ENCODE measurements at regions not wholly inside any gene's neighbourhood (a gene's known extent, or its start where the extent isn't known, plus 50 kb on each side); places are given as distances from the start of the nearest gene placed in this dataset.
"Not testable (repeated sequence)": the region's sequence is repeated elsewhere in the genome, so short reads cannot be mapped to it uniquely, and the experiment has no call there.

DNA sequence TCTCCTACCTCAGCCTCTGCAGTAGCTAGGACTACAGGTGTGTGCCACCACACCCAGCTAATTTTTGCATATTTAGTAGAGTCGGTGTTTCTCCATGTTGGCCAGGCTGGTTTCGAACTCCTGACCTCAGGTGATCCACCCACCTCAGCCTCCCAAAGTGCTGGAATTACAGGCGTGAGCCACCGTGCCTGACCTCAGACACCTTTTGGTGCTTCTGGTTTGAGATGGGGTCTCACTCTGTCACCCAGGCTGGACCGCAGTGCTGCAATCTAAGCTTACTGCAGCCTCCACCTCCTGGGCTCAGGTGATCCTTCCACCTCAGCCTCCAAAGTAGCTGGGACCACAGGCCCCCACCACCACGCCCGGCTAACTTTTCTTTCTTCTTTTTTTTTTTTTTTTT lies 144.6 kb downstream of the OR4M2 start:
- H3K27ac Mint-ChIP-seq; DNase-seq; H3K9me3 Mint-ChIP-seq; H3K4me3 Mint-ChIP-seq; H3K36me3 Mint-ChIP-seq (ENCODE audit: low read depth): not testable (repeated sequence)
- Mint-ChIP-seq H3K4me1 (peaks cover 36% of the 10 kb centered on the region), H3K27me3 (peaks cover 12% of the 10 kb centered on the region)
- ChIA-PET POLR2A (interaction anchor here (0.6 kb wide), 1 partner anchor 53 kb away, joined by 7 read pairs; no protein-coding TSS in a partner anchor), CTCF (interaction anchor here (0.7 to 1.7 kb wide), 4 partner anchors 1865 to 1869 kb away, joined by 3 to 6 read pairs (median 4); no protein-coding TSS in a partner anchor)

DNA sequence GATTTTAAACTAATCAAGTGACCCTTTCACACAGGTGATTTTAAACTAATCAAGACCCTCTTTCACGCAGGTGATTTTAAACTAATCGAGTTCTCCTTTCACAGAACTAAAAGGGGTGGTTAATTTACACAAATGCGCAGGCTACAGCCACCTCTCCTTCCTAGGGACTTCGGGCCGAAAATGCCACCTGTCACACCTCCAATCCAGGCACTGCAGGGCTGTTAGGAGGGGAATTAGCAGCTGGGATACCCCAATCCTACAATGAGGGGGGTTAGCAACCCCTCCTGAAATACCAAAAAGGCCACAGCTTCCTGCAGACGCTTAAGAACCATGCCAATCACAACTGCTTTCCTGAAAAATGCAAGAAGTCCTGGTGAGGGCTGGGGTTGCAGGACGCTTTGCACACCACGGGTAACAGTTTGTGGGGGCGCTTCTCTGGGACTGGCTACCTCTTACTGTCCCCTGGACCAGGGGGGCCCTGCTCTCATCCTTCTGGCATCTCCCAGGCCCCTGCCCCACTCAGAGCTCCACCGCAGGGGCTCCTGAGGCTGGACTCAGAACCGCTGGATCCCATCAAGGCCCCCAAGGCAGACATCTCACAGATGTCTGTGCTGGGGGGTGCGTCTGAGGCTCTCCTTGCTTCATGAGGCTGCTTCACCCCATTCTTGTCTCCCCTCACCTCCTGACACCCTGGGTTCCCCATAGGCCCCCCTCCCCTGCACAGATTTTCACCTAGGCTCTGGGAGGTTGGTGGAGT lies 145.9 kb downstream of the OR4M2 start:
- no peak overlapping the region for H3K27ac Mint-ChIP-seq

DNA sequence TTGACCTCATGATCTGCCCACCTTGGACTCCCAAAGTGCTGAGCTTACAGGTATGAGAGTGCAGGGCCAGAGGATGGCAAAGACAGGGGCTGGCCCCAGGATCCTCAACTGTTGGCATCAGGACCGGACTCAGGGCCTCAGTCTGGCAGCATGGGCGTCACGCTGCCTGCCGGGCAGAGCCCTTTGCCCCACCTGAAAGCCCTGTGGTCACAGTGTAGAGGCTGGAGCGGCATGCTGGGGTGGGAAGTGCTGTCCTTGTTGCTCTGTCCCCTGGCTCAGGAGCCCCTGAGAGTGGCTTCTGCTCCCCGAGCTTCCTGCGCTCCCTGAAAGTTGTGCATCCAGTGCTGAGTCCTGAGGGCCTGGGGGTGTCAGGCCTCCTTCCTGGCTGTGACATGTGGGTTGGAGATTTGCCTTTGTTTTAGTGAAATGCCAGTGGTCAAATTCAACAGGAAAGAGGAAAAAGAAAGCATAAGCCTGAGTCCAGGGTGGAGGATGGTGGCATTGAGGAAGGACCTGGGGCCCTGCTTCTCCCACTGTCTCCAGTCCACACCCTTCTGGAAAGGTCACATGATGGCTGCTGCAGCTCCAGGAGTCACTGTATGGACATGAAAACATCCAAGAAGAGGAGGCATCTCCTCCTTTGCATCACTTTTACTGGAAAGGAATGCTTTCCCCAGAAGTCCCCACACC lies 147.2 kb downstream of the OR4M2 start:
- no peaks in the 10 kb centered on the region for H3K9me3 Mint-ChIP-seq
- CTCF ChIA-PET = no interaction called here
- POLR2A ChIA-PET = no interaction called here
- no peak overlapping the region for H3K4me3 Mint-ChIP-seq
- DNase-seq = no peak
- H3K27ac Mint-ChIP-seq = peak overlapping the region; percentile 6
- H3K4me1 Mint-ChIP-seq = peaks cover 18% of the 10 kb centered on the region
- peaks cover 21% of the 10 kb centered on the region for H3K27me3 Mint-ChIP-seq
- H3K36me3 Mint-ChIP-seq (ENCODE audit: low read depth) = no peaks in the 10 kb centered on the region

More for the DNA sequence above, 145.9 kb downstream of the OR4M2 start:
- Mint-ChIP-seq H3K36me3 (ENCODE audit: low read depth) (no peaks in the 10 kb centered on the region), H3K4me1 (peaks cover 31% of the 10 kb centered on the region), H3K27me3 (peaks cover 13% of the 10 kb centered on the region), H3K4me3 (no peak overlapping the region), H3K9me3 (no peaks in the 10 kb centered on the region)
- DNase-seq = no peak
- CTCF ChIA-PET = no interaction called here
- POLR2A ChIA-PET = no interaction called here

DNA sequence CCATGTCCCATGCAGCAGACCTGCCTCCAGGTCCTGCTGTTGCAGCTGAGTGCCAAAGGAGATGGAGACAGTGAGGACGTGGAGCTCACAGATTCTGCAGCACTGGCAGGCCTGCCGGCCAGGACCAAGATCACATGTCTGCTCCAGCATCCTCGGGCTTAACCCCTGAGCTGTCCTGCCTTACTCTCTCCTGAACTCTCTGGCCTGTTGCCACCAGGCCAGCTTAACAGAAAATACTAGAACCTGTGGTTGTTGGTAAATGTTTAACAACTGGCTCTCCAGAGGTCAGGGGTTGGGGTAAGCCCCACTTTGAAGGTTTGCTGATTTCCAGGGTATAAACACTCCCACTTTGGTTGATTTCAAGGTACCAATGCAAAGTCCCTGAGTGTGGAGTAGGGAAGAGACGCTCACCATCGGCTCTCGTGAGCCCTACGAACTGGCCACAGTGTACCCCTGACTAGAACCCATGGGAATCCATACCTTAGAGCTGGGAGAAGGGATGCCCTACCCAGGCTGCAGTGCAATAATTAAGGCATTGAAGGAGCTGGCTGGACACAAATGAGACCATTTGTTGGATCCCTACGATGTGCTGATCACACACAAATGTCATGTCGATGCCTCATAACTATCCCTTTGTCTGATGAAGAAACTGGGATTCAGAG lies 147.9 kb downstream of the OR4M2 start:
- no peaks in the 10 kb centered on the region for H3K9me3 Mint-ChIP-seq
- no peak overlapping the region for H3K27ac Mint-ChIP-seq
- no peak for DNase-seq
- POLR2A ChIA-PET = no interaction called here
- CTCF ChIA-PET = no interaction called here
- peaks cover 23% of the 10 kb centered on the region for H3K27me3 Mint-ChIP-seq
- H3K4me1 Mint-ChIP-seq = peaks cover 11% of the 10 kb centered on the region
- no peak overlapping the region for H3K4me3 Mint-ChIP-seq
- no peaks in the 10 kb centered on the region for H3K36me3 Mint-ChIP-seq (ENCODE audit: low read depth)

DNA sequence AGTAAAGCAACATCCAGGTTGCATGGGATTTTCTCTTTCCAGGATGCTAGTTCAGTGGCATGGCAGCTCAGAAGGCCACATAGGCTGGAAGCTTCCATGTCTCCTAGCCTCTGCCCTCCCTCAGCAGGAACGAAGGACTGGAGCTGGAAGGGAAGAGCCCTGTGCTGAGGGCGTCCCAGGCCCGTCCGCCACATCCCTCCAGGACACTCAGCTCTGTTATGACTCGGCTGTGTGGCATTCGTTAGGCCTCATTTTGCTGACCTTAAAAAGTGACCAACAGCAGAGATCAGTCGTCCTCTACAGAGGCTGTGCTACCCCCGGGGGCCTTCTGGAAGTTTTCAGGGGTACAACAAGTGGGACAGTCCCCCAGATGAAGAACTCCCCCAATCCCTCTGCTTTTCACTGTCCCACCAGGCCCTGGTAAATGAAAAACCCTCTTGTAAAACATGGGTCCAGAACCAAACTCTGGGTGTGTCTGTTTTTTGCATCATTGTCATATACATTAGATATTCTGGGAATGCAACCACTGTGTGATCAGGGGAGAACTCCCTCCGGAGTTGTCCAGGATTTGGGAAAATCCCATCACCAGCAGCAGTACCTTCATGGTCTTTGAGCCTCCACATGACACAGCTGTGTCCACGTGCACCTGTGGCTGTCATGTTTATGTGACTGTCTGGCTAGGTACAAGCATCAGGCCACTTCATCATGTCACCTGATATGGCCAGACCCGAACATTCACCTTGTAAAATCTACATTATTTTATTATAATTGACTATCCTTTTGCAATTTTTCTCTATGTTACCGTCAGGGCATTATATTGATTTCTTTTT lies 149.9 kb downstream of the OR4M2 start:
- DNase-seq = no peak
- Mint-ChIP-seq H3K27ac (no peak overlapping the region), H3K9me3 (peaks cover 2% of the 10 kb centered on the region), H3K27me3 (peaks cover 17% of the 10 kb centered on the region), H3K36me3 (ENCODE audit: low read depth) (no peaks in the 10 kb centered on the region), H3K4me1 (no peaks in the 10 kb centered on the region), H3K4me3 (no peak overlapping the region)
- ChIA-PET CTCF (no interaction called here), POLR2A (no interaction called here)

DNA sequence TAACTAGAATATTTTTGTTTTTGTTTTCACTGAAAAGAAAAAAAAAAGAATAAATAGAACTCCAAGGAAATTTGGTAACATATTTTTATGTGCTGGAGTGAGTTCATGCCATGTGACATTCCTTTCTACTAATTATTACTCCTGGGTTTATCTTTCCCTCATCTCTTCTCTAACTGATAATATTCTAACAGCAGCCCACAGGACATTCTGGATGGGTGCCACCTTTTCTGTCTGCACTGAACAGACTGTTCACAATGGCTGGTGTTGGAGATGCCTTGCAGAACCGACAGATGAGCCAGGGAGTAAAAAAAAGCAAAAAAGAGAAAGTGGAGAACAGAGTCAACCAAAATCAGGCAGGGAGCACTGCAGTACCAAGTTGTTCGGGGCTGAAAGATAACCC lies 151.3 kb downstream of the OR4M2 start:
- CTCF ChIA-PET = no interaction called here

DNA sequence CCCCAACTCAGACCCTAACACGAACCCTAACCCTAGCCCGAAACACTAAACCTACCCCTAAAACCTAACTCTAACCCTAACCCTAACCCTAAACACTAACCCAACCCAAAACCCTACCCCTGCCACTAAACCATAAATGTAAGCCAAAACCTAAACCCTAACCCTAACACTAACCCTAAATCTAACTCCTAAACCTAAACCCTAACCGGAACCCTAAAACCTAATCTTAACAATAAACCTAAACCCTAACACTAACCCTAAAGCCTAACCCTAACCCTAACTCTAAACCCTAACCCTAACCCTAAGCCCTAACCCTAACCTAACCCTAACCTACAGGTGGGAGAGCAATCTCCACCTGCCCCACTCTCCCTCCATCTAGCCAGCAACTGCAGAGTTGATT lies 152.3 kb downstream of the OR4M2 start:
- H3K9me3 Mint-ChIP-seq = peaks cover 2% of the 10 kb centered on the region
- no peaks in the 10 kb centered on the region for H3K4me1 Mint-ChIP-seq
- no peaks in the 10 kb centered on the region for H3K36me3 Mint-ChIP-seq (ENCODE audit: low read depth)
- no peak overlapping the region for H3K4me3 Mint-ChIP-seq
- H3K27ac Mint-ChIP-seq = no peak overlapping the region
- ChIA-PET POLR2A (no interaction called here), CTCF (no interaction called here)
- DNase-seq = no peak
- peaks cover 11% of the 10 kb centered on the region for H3K27me3 Mint-ChIP-seq

More for the DNA sequence above, 151.3 kb downstream of the OR4M2 start:
- Mint-ChIP-seq H3K4me3 (no peak overlapping the region), H3K4me1 (no peaks in the 10 kb centered on the region), H3K27ac (no peak overlapping the region), H3K27me3 (peaks cover 13% of the 10 kb centered on the region), H3K36me3 (ENCODE audit: low read depth) (no peaks in the 10 kb centered on the region), H3K9me3 (peaks cover 2% of the 10 kb centered on the region)
- POLR2A ChIA-PET = no interaction called here
- DNase-seq = no peak

DNA sequence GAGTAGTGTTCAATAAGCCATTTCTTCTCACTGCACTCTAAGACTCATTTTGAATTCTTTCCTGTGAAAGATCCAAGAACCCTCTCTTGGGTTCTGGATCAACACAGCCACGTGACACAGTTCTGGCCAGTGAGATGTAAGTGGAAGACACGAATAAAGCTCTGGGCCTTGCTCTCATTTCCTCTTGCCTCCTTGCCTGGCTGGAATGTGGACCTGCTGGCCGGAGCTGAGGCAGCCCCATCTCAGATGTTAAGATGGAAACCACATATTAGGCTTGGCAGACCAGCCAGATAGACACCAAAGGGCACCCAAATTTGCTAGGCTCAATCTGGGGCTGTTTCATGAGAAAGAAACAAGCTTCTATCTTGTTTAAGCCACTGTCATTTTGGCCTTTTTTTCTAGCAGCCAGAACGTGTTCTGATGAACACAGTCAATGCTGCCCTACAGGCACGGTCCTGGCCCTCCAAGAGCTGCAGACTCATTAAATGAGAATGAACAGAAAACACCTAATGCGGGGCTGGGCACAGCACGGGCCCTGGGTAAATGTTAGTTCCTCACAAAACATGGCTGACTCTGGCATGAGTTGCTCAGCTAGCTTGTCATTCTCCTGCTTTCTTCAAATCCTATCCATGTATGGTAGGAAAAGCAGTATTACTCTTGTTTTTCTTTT lies 155.1 kb downstream of the OR4M2 start:
- CTCF ChIA-PET = interaction anchor here (0.8 kb wide), 1 partner anchor 20 kb away, joined by 3 read pairs; no protein-coding TSS in a partner anchor

DNA sequence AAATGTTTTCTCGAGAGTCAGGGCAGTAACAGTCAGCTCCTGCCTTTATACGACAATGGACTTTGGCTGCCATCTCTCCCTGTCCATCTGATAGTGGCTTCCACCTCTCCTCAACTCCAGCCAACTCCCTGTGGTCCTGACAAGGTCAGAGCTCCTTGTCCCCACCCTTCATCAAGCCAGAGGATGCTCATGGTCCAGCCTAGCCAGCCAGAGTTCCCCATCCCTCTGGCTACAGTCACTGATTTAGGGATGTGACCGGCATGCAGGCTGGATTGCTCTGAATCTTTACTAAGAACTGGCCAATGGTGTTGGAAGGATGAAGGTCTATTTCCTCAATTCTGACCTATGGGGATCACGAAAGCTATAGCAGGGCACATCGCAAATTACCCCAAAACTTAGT lies 156.1 kb downstream of the OR4M2 start:
- POLR2A ChIA-PET = no interaction called here
- no peaks in the 10 kb centered on the region for H3K36me3 Mint-ChIP-seq (ENCODE audit: low read depth)
- no peak overlapping the region for H3K4me3 Mint-ChIP-seq
- CTCF ChIA-PET = interaction anchor here (0.8 kb wide), 1 partner anchor 19 kb away, joined by 3 read pairs; no protein-coding TSS in a partner anchor
- H3K9me3 Mint-ChIP-seq = peaks cover 2% of the 10 kb centered on the region
- no peaks in the 10 kb centered on the region for H3K4me1 Mint-ChIP-seq
- no peak overlapping the region for H3K27ac Mint-ChIP-seq
- DNase-seq = no peak
- peaks cover 8% of the 10 kb centered on the region for H3K27me3 Mint-ChIP-seq

More for the DNA sequence above, 155.1 kb downstream of the OR4M2 start:
- H3K9me3 Mint-ChIP-seq; H3K36me3 Mint-ChIP-seq (ENCODE audit: low read depth); POLR2A ChIA-PET; DNase-seq; H3K4me3 Mint-ChIP-seq; H3K4me1 Mint-ChIP-seq; H3K27ac Mint-ChIP-seq: not testable (repeated sequence)
- peaks cover 11% of the 10 kb centered on the region for H3K27me3 Mint-ChIP-seq

DNA sequence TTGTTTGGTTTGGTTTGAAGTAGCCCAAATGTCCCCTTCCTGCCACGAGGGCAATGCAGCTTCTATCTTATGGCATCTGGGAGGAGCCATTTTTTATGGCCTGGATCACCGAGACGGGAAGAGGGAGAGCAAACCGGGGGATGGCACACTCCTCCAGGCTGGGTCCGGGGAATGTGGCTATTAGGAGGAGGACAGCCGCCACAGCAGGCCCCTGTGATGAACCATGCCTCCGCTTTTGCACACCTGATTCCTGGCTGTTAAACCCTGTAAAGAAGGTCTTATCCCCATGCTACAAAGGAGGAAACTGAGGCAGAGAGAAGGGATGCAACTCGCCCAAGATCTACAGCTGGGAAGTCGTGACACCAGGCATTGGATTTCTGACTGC lies 157.6 kb downstream of the OR4M2 start:
- no peak for DNase-seq
- H3K27me3 Mint-ChIP-seq = no peaks in the 10 kb centered on the region
- CTCF ChIA-PET = no interaction called here
- H3K4me3 Mint-ChIP-seq = no peak overlapping the region
- POLR2A ChIA-PET = no interaction called here
- H3K4me1 Mint-ChIP-seq = no peaks in the 10 kb centered on the region
- H3K27ac Mint-ChIP-seq = peak overlapping the region; percentile 1
- H3K36me3 Mint-ChIP-seq (ENCODE audit: low read depth) = no peaks in the 10 kb centered on the region
- H3K9me3 Mint-ChIP-seq = peaks cover 2% of the 10 kb centered on the region

DNA sequence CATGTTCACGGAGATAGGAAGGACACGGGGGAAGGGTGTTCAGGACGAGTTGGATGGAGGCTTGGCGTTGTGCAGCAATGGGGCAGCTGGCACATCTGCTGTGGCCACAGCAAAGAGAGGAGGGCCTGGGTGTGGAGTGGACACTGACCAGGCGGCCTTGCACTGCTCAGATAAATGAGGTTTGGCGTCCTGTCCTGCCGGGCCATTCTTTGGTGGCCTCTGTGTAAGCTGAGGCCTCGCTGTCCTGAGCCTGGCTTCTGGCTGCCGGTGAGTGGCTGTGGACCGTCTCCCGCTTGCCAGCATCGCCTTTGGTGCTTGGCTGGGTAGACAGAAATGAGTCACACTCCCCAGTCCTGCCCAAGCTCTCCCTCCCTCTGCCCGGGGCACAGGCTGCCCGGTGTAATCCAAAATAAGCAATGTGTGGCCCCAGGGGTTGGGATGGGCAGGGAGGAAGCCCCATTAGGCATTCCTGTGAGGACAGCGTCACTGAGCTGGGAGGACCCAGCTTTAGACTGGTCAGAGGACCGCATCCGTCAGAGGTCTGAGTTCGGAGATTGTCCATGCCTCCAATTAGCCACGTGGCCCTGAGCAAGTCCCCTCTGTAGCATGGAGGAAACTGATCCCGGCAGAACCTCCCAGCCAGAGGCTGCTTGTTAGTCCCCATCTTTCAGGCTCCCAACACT lies 158.1 kb downstream of the OR4M2 start:
- H3K27me3 Mint-ChIP-seq; POLR2A ChIA-PET; H3K36me3 Mint-ChIP-seq (ENCODE audit: low read depth); H3K4me1 Mint-ChIP-seq; H3K4me3 Mint-ChIP-seq; H3K9me3 Mint-ChIP-seq; CTCF ChIA-PET; DNase-seq: not testable (repeated sequence)
- peak overlapping the region; percentile 1 for H3K27ac Mint-ChIP-seq

All from activated CD4-positive, alpha-beta T cell treated with anti-CD3 and anti-CD28 coated beads, Interleukin-2, amount 10 ng/mL, durations not matched to agents 7 days and 5 days (primary cell).